H1 (cell line): ENCODE measurements at regions not wholly inside any gene's neighbourhood (a gene's known extent, or its start where the extent isn't known, plus 50 kb on each side); places are given as distances from the start of the nearest gene placed in this dataset.
"Not testable (repeated sequence)": the region's sequence is repeated elsewhere in the genome, so short reads cannot be mapped to it uniquely, and the experiment has no call there.

Experiments used
- CTCF ChIA-PET: fragments of 300-600 bp; sonication (Branson Sonifier 250); formaldehyde crosslinking; loops from one replicate; lab custom pipeline; 2021; ENCODE audit not compliant: partially characterized antibody; lab: Charles Lee
- POLR2A ChIA-PET: fragments of 300-600 bp; sonication (Branson Sonifier 250); formaldehyde crosslinking; loops from one replicate; lab custom pipeline; 2021; ENCODE audit warnings: inconsistent platforms; ENCODE audit not compliant: partially characterized antibody; lab: Charles Lee
- DNase-seq, 2 experiments: peaks; one replicate each; pipeline versions ENCODE4 v3.0.0 to v3.0.0-alpha.2; 2010 to 2022; ENCODE audit warnings: low spot score in 2 of 2, low read depth in 1 of 2, mixed read lengths in 1 of 2
- FAIRE-seq: peaks from 2 replicates; lab custom pipeline; 2011; peaks lifted over from hg19 to GRCh38; lab: Jason Lieb, UNC
- H2AFZ ChIP-seq: 2 replicates; pipeline ENCODE4 v1.8.1; 2012; ENCODE audit warnings: low read length, inconsistent platforms
- H2AK5ac ChIP-seq: 2 replicates; pipeline ENCODE4 v1.6.1; 2013; ENCODE audit warnings: low read depth, low read length
- H2BK120ac ChIP-seq: replicated peaks from 2 replicates; pipeline ENCODE3; 2013; ENCODE audit warnings: low read depth, low read length, inconsistent platforms
- H2BK12ac ChIP-seq: 2 replicates; pipeline ENCODE4 v1.6.1; 2013; ENCODE audit warnings: low read depth, low read length
- H2BK15ac ChIP-seq: 2 replicates; pipeline ENCODE4 v1.6.1; 2013; ENCODE audit warnings: low read length
- H2BK20ac ChIP-seq: 2 replicates; pipeline ENCODE4 v1.6.1; 2013; ENCODE audit warnings: low read length
- H2BK5ac ChIP-seq: 2 replicates; pipeline ENCODE4 v1.6.1; 2013; ENCODE audit warnings: low read depth, low read length
- H3K14ac ChIP-seq: 2 replicates; pipeline ENCODE4 v1.6.1; 2013; ENCODE audit warnings: inconsistent platforms; ENCODE audit not compliant: insufficient read length
- H3K18ac ChIP-seq: 2 replicates; pipeline ENCODE4 v1.6.1; 2013; ENCODE audit warnings: low read length; ENCODE audit errors: extremely low read depth
- H3K23ac ChIP-seq: 2 replicates; pipeline ENCODE4 v1.6.1; 2013; ENCODE audit warnings: inconsistent platforms; ENCODE audit not compliant: insufficient read length
- H3K23me2 ChIP-seq: 2 replicates; pipeline ENCODE4 v1.6.1; 2013; ENCODE audit warnings: low read depth, low read length
- H3K27ac ChIP-seq: 2 replicates; pipeline ENCODE4 v1.6.1; 2011; ENCODE audit warnings: low read depth, low read length, inconsistent platforms
- H3K27me3 ChIP-seq, 4 experiments: replicated peaks in 1 of 4; 1 replicate in 1 of 4; 2 replicates in 3 of 4; pipeline versions ENCODE4 v1.6.1 to v1.8.1; 2011 to 2013; ENCODE audit warnings: low read length in 3 of 4, mild to moderate bottlenecking in 3 of 4, inconsistent platforms in 2 of 4, mixed read lengths in 2 of 4, moderate library complexity in 1 of 4; ENCODE audit not compliant: control insufficient read depth in 3 of 4, insufficient read depth in 3 of 4; ENCODE audit errors: extremely low read depth in 1 of 4
- H3K36me3 ChIP-seq, 4 experiments: 2 replicates each; pipeline versions ENCODE4 v1.6.1 to v1.8.1; 2011 to 2013; ENCODE audit warnings: mild to moderate bottlenecking in 4 of 4, low read length in 3 of 4, moderate library complexity in 2 of 4, control low read depth in 1 of 4, inconsistent platforms in 1 of 4; ENCODE audit not compliant: insufficient read depth in 4 of 4, control insufficient read depth in 2 of 4
- H3K4ac ChIP-seq: replicated peaks from 2 replicates; pipeline ENCODE3; 2013; ENCODE audit warnings: low read length, low read depth, mixed read lengths, inconsistent platforms; ENCODE audit not compliant: insufficient read length
- H3K4me1 ChIP-seq, 4 experiments: replicated peaks in 1 of 4; 1 replicate in 1 of 4; 2 replicates in 3 of 4; pipeline versions ENCODE4 v1.6.1 to v1.8.1; 2011 to 2013; ENCODE audit warnings: low read length in 3 of 4, inconsistent platforms in 2 of 4, mixed read lengths in 1 of 4; ENCODE audit not compliant: insufficient read depth in 4 of 4, control insufficient read depth in 3 of 4
- H3K4me2 ChIP-seq, 2 experiments: 2 replicates each; pipeline versions ENCODE4 v1.6.1 to v1.8.1; 2011 to 2013; ENCODE audit warnings: low read depth in 2 of 2, low read length in 2 of 2, control low read depth in 1 of 2, inconsistent platforms in 1 of 2, mild to moderate bottlenecking in 1 of 2; ENCODE audit not compliant: insufficient read depth in 1 of 2
- H3K4me3 ChIP-seq, 4 experiments: fragments of 200-600, 300-600 bp in 1 of 4; sonication (generic), shearing (Covaris generic), sonication (Bioruptor Twin) in 1 of 4; 2 replicates each; pipeline versions ENCODE4 v1.5.1 to v1.8.1; 2011 to 2016; ENCODE audit warnings: low read length in 4 of 4, low read depth in 3 of 4, control low read depth in 2 of 4, inconsistent platforms in 2 of 4, mild to moderate bottlenecking in 2 of 4, mixed read lengths in 1 of 4, moderate library complexity in 1 of 4; ENCODE audit not compliant: insufficient read depth in 2 of 4; ENCODE audit errors: extremely low read depth in 1 of 4
- H3K56ac ChIP-seq: replicated peaks from 2 replicates; pipeline ENCODE3; 2013; ENCODE audit warnings: low read depth, mild to moderate bottlenecking, mixed read lengths, low read length, inconsistent platforms; ENCODE audit not compliant: insufficient read length
- H3K79me1 ChIP-seq: 2 replicates; pipeline ENCODE4 v1.6.1; 2013; ENCODE audit warnings: low read depth, low read length, control low read depth
- H3K79me2 ChIP-seq, 2 experiments: 2 replicates each; pipeline versions ENCODE4 v1.6.1 to v1.8.1; 2012 to 2013; ENCODE audit warnings: low read length in 2 of 2, mild to moderate bottlenecking in 2 of 2, inconsistent platforms in 1 of 2; ENCODE audit not compliant: insufficient read depth in 2 of 2, control insufficient read depth in 1 of 2
- H3K9ac ChIP-seq, 4 experiments: replicated peaks in 1 of 4; 1 replicate in 1 of 4; 2 replicates in 3 of 4; pipeline versions ENCODE4 v1.6.1 to v1.8.1; 2011 to 2013; ENCODE audit warnings: low read depth in 3 of 4, low read length in 3 of 4, control low read depth in 2 of 4, mild to moderate bottlenecking in 2 of 4, moderate library complexity in 2 of 4, inconsistent platforms in 1 of 4; ENCODE audit errors: extremely low read depth in 1 of 4
- H3K9me3 ChIP-seq, 2 experiments: 2 replicates each; pipeline versions ENCODE4 v1.6.1 to v1.8.1; 2012 to 2013; ENCODE audit warnings: mild to moderate bottlenecking in 2 of 2, moderate library complexity in 2 of 2, control low read depth in 1 of 2, inconsistent platforms in 1 of 2, low read depth in 1 of 2, low read length in 1 of 2, mixed read lengths in 1 of 2; ENCODE audit not compliant: insufficient read depth in 2 of 2
- H4K20me1 ChIP-seq, 2 experiments: replicated peaks in 1 of 2; 2 replicates each; pipeline versions ENCODE3 to v1.8.1; 2011 to 2013; ENCODE audit warnings: inconsistent platforms in 2 of 2, low read length in 2 of 2, mild to moderate bottlenecking in 1 of 2; ENCODE audit not compliant: insufficient read depth in 2 of 2, control insufficient read depth in 1 of 2
- H4K5ac ChIP-seq: 2 replicates; pipeline ENCODE4 v1.6.1; 2013; ENCODE audit warnings: low read length, low read depth, mixed read lengths, inconsistent platforms; ENCODE audit not compliant: insufficient read length
- H4K8ac ChIP-seq: 2 replicates; pipeline ENCODE4 v1.8.0; 2013; ENCODE audit warnings: mild to moderate bottlenecking, moderate library complexity, low read length, inconsistent platforms; ENCODE audit not compliant: insufficient read depth; ENCODE audit errors: extremely low read depth
- H4K91ac ChIP-seq: replicated peaks from 2 replicates; pipeline ENCODE3; 2013; ENCODE audit warnings: low read length, mixed read lengths, inconsistent platforms; ENCODE audit not compliant: insufficient read length
- SP4 ChIP-seq: IDR thresholded peaks from 2 replicates; pipeline ENCODE4 v1.6.1; 2012; ENCODE audit warnings: low read length, inconsistent platforms
- USF2 ChIP-seq: IDR thresholded peaks from 2 replicates; pipeline ENCODE4 v1.6.1; 2011; ENCODE audit warnings: low read length, improper control_type of control experiment
- WGBS, 2 experiments: shearing (Covaris generic) in 1 of 2; methylation state at CpG; one replicate each; pipeline versions ENCODE4 v1.1.6 to v1.1.7; 2013 to 2015; ENCODE audit warnings: low lambda C conversion rate in 2 of 2, mixed read lengths in 2 of 2, inconsistent platforms in 1 of 2, low coverage in 1 of 2, missing lambda C conversion rate in 1 of 2; ENCODE audit not compliant: insufficient replicate concordance in 2 of 2, insufficient coverage in 1 of 2, insufficient read length in 1 of 2; ENCODE audit errors: extremely low coverage in 1 of 2, missing lambda C conversion rate in 1 of 2; 5-methylcytosine and 5-hydroxymethylcytosine counted together

- Histone ChIP-seq H2BK12ac (no peak overlapping the region), H2AK5ac (no peak overlapping the region), H3K18ac (no peak overlapping the region), H4K8ac (no peak overlapping the region), H3K4ac (no peak overlapping the region), H3K9me3 (peaks cover 17 to 18% of the 10 kb centered on the region in 2 experiments), H3K23ac (no peak overlapping the region), H3K14ac (no peak overlapping the region), H2BK120ac (no peak overlapping the region), H2AFZ (no peak overlapping the region), H3K79me1 (no peaks in the 10 kb centered on the region), H3K4me1 (no peaks in the 10 kb centered on the region), H3K79me2 (no peaks in the 10 kb centered on the region), H4K5ac (no peak overlapping the region), H3K56ac (no peak overlapping the region), H3K4me2 (no peak overlapping the region), H3K36me3 (no peaks in the 10 kb centered on the region), H3K27ac (no peak overlapping the region), H3K27me3 (no peaks in the 10 kb centered on the region), H2BK15ac (no peak overlapping the region), H3K23me2 (no peaks in the 10 kb centered on the region), H4K20me1 (no peaks in the 10 kb centered on the region), H2BK20ac (no peak overlapping the region), H3K4me3 (no peak overlapping the region), H4K91ac (no peak overlapping the region), H2BK5ac (no peak overlapping the region), H3K9ac (no peak overlapping the region)
- no peak for TF ChIP-seq SP4
- no peak for TF ChIP-seq USF2
- no peak for DNase-seq
- ChIA-PET POLR2A (no interaction called here), CTCF (no interaction called here)
- FAIRE-seq = no peak
These were observed 459.9 kb upstream of the CCDC179 start for GRCh38 chr11:23320131-23320530.

- H3K4ac ChIP-seq, H2BK20ac ChIP-seq, H4K20me1 ChIP-seq, H2BK15ac ChIP-seq, H2AK5ac ChIP-seq, H3K27me3 ChIP-seq, H3K4me1 ChIP-seq, H3K9ac ChIP-seq, H3K14ac ChIP-seq, H3K79me2 ChIP-seq, H2BK5ac ChIP-seq, H4K5ac ChIP-seq, H3K27ac ChIP-seq, H3K4me3 ChIP-seq, CTCF ChIA-PET, H3K9me3 ChIP-seq, H3K23me2 ChIP-seq, H3K79me1 ChIP-seq, H2BK120ac ChIP-seq, H2AFZ ChIP-seq, H3K18ac ChIP-seq, POLR2A ChIA-PET, H4K91ac ChIP-seq, H2BK12ac ChIP-seq, H4K8ac ChIP-seq, H3K4me2 ChIP-seq, H3K23ac ChIP-seq, DNase-seq, FAIRE-seq, H3K56ac ChIP-seq, H3K36me3 ChIP-seq: not testable (repeated sequence)
- WGBS, 2 experiments = 77% methylated on average over 6 of the region's 6 CpGs; no CpG with 5 or more reads in 1 of the 2 experiments
These were observed 475.3 kb upstream of the CCDC179 start for GRCh38 chr11:23335586-23335985.
